ENCODE measurements at regions not wholly inside any gene's neighbourhood (a gene's known extent, or its start where the extent isn't known, plus 50 kb on each side); places are given as distances from the start of the nearest gene placed in this dataset.

GRCh38 chr4:17368408-17368807, 143.5 kb downstream of the QDPR start:
- ATAC-seq (ENCODE audit: low read depth) = no peak
- POLR2A ChIA-PET = no interaction called here
- no peak overlapping the region for H3K4me3 Mint-ChIP-seq
- no peak overlapping the region for H3K27ac Mint-ChIP-seq
- no peaks in the 10 kb centered on the region for H3K36me3 Mint-ChIP-seq
- DNase-seq = no peak
- no peaks in the 10 kb centered on the region for H3K4me1 Mint-ChIP-seq
- peaks cover 12% of the 10 kb centered on the region for H3K27me3 Mint-ChIP-seq
- no peaks in the 10 kb centered on the region for H3K9me3 Mint-ChIP-seq

- Mint-ChIP-seq H3K27ac (no peak overlapping the region), H3K27me3 (peaks cover 10% of the 10 kb centered on the region), H3K36me3 (no peaks in the 10 kb centered on the region), H3K9me3 (no peaks in the 10 kb centered on the region), H3K4me1 (no peaks in the 10 kb centered on the region), H3K4me3 (no peak overlapping the region)
- POLR2A ChIA-PET = no interaction called here
- ATAC-seq (ENCODE audit: low read depth) = no peak
- DNase-seq = no peak
These were observed 144.7 kb downstream of the QDPR start for GRCh38 chr4:17367201-17367600.

- no peaks in the 10 kb centered on the region for H3K4me1 Mint-ChIP-seq
- no peak for ATAC-seq (ENCODE audit: low read depth)
- H3K36me3 Mint-ChIP-seq = no peaks in the 10 kb centered on the region
- H3K9me3 Mint-ChIP-seq = no peaks in the 10 kb centered on the region
- POLR2A ChIA-PET = no interaction called here
- DNase-seq = no peak
- H3K27me3 Mint-ChIP-seq = peaks cover 6% of the 10 kb centered on the region
- no peak overlapping the region for H3K4me3 Mint-ChIP-seq
- no peak overlapping the region for H3K27ac Mint-ChIP-seq
These were observed 145.4 kb downstream of the QDPR start for GRCh38 chr4:17366496-17366895.

GRCh38 chr4:17362430-17362829, 149.5 kb downstream of the QDPR start:
- no peak overlapping the region for H3K27ac Mint-ChIP-seq
- DNase-seq (no peak), ATAC-seq (ENCODE audit: low read depth) (no peak)
- H3K36me3 Mint-ChIP-seq = no peaks in the 10 kb centered on the region
- no peak overlapping the region for H3K4me3 Mint-ChIP-seq
- H3K9me3 Mint-ChIP-seq = peaks cover 2% of the 10 kb centered on the region
- POLR2A ChIA-PET = no interaction called here
- H3K27me3 Mint-ChIP-seq = peaks cover 10% of the 10 kb centered on the region
- no peaks in the 10 kb centered on the region for H3K4me1 Mint-ChIP-seq

GRCh38 chr4:17358241-17358640, 153.6 kb downstream of the QDPR start:
- H3K27ac Mint-ChIP-seq = no peak overlapping the region
- H3K36me3 Mint-ChIP-seq = no peaks in the 10 kb centered on the region
- peaks cover 2% of the 10 kb centered on the region for H3K9me3 Mint-ChIP-seq
- POLR2A ChIA-PET = no interaction called here
- DNase-seq (no peak), ATAC-seq (ENCODE audit: low read depth) (no peak)
- H3K27me3 Mint-ChIP-seq = peaks cover 8% of the 10 kb centered on the region
- H3K4me1 Mint-ChIP-seq = no peaks in the 10 kb centered on the region
- H3K4me3 Mint-ChIP-seq = no peak overlapping the region

GRCh38 chr4:17356926-17357325, 155.0 kb downstream of the QDPR start:
- DNase-seq (no peak), ATAC-seq (ENCODE audit: low read depth) (no peak)
- Mint-ChIP-seq H3K9me3 (peaks cover 2% of the 10 kb centered on the region), H3K4me1 (no peaks in the 10 kb centered on the region), H3K27me3 (peaks cover 8% of the 10 kb centered on the region), H3K27ac (no peak overlapping the region), H3K4me3 (no peak overlapping the region), H3K36me3 (no peaks in the 10 kb centered on the region)
- POLR2A ChIA-PET = no interaction called here

GRCh38 chr4:17352357-17352756, 159.5 kb downstream of the QDPR start:
- Mint-ChIP-seq H3K27me3 (peaks cover 3% of the 10 kb centered on the region), H3K27ac (no peak overlapping the region), H3K4me1 (peaks cover under 1% of the 10 kb centered on the region), H3K9me3 (no peaks in the 10 kb centered on the region), H3K4me3 (no peak overlapping the region), H3K36me3 (no peaks in the 10 kb centered on the region)
- POLR2A ChIA-PET = no interaction called here
- no peak for ATAC-seq (ENCODE audit: low read depth)
- DNase-seq = no peak

GRCh38 chr4:17347445-17347844, 164.4 kb downstream of the QDPR start:
- DNase-seq (no peak), ATAC-seq (ENCODE audit: low read depth) (peak; percentile 33)
- no peaks in the 10 kb centered on the region for H3K36me3 Mint-ChIP-seq
- H3K9me3 Mint-ChIP-seq = peaks cover under 1% of the 10 kb centered on the region
- H3K27ac Mint-ChIP-seq = no peak overlapping the region
- H3K4me1 Mint-ChIP-seq = peaks cover 1% of the 10 kb centered on the region
- POLR2A ChIA-PET = no interaction called here
- H3K4me3 Mint-ChIP-seq = no peak overlapping the region
- H3K27me3 Mint-ChIP-seq = peaks cover 2% of the 10 kb centered on the region

- Mint-ChIP-seq H3K9me3 (peaks cover 1% of the 10 kb centered on the region), H3K36me3 (peaks cover 4% of the 10 kb centered on the region), H3K27me3 (no peaks in the 10 kb centered on the region), H3K27ac (no peak overlapping the region), H3K4me3 (no peak overlapping the region), H3K4me1 (peaks cover 26% of the 10 kb centered on the region)
- POLR2A ChIA-PET = no interaction called here
- no peak for DNase-seq
- no peak for ATAC-seq (ENCODE audit: low read depth)
These were observed 172.5 kb downstream of the QDPR start for GRCh38 chr4:17339376-17339775.

- Mint-ChIP-seq H3K36me3 (peaks cover 4% of the 10 kb centered on the region), H3K9me3 (no peaks in the 10 kb centered on the region), H3K27me3 (no peaks in the 10 kb centered on the region), H3K4me1 (peaks cover 26% of the 10 kb centered on the region), H3K27ac (peak overlapping the region; percentile 85), H3K4me3 (peak overlapping the region; percentile 60)
- POLR2A ChIA-PET = interaction anchor here (1.2 kb wide), 1 partner anchor 474 kb away, joined by 5 read pairs; the partner anchor contains the start of genes DCAF16 and NCAPG
- ATAC-seq (ENCODE audit: low read depth) (peak; percentile 13), DNase-seq (no peak)
These were observed 174.9 kb downstream of the QDPR start for GRCh38 chr4:17336986-17337385.

- peaks cover 26% of the 10 kb centered on the region for H3K4me1 Mint-ChIP-seq
- POLR2A ChIA-PET = interaction anchor here (1.2 kb wide), 1 partner anchor 475 kb away, joined by 5 read pairs; the partner anchor contains the start of genes DCAF16 and NCAPG
- H3K9me3 Mint-ChIP-seq = no peaks in the 10 kb centered on the region
- peak; percentile 99 for ATAC-seq (ENCODE audit: low read depth)
- peak overlapping the region; percentile 85 for H3K27ac Mint-ChIP-seq
- no peaks in the 10 kb centered on the region for H3K27me3 Mint-ChIP-seq
- DNase-seq = peak; percentile 62
- peak overlapping the region; percentile 60 for H3K4me3 Mint-ChIP-seq
- H3K36me3 Mint-ChIP-seq = peaks cover 4% of the 10 kb centered on the region
These were observed 175.3 kb downstream of the QDPR start for GRCh38 chr4:17336524-17336961.

- peak overlapping the region; percentile 85 for H3K27ac Mint-ChIP-seq
These were observed 175.8 kb downstream of the QDPR start for GRCh38 chr4:17336069-17336468.

GRCh38 chr4:17335371-17335770, 176.5 kb downstream of the QDPR start:
- POLR2A ChIA-PET = no interaction called here
- Mint-ChIP-seq H3K27me3 (no peaks in the 10 kb centered on the region), H3K9me3 (no peaks in the 10 kb centered on the region), H3K4me1 (peaks cover 26% of the 10 kb centered on the region), H3K36me3 (peaks cover 4% of the 10 kb centered on the region), H3K27ac (peak overlapping the region; percentile 44), H3K4me3 (no peak overlapping the region)
- DNase-seq (no peak), ATAC-seq (ENCODE audit: low read depth) (no peak)

More at GRCh38 chr4:17336069-17336468, 175.8 kb downstream of the QDPR start:
- no peak overlapping the region for H3K4me3 Mint-ChIP-seq
- ATAC-seq (ENCODE audit: low read depth) = no peak
- peaks cover 4% of the 10 kb centered on the region for H3K36me3 Mint-ChIP-seq
- DNase-seq = no peak
- peaks cover 26% of the 10 kb centered on the region for H3K4me1 Mint-ChIP-seq
- no peaks in the 10 kb centered on the region for H3K27me3 Mint-ChIP-seq
- H3K9me3 Mint-ChIP-seq = no peaks in the 10 kb centered on the region
- POLR2A ChIA-PET = interaction anchor here (1.2 kb wide), 1 partner anchor 475 kb away, joined by 5 read pairs; the partner anchor contains the start of genes DCAF16 and NCAPG

GRCh38 chr4:17332478-17332877, 179.4 kb downstream of the QDPR start:
- H3K27ac Mint-ChIP-seq = no peak overlapping the region
- DNase-seq (no peak), ATAC-seq (ENCODE audit: low read depth) (no peak)
- H3K4me3 Mint-ChIP-seq = no peak overlapping the region
- no peaks in the 10 kb centered on the region for H3K27me3 Mint-ChIP-seq
- peaks cover 26% of the 10 kb centered on the region for H3K4me1 Mint-ChIP-seq
- POLR2A ChIA-PET = no interaction called here
- no peaks in the 10 kb centered on the region for H3K9me3 Mint-ChIP-seq
- peaks cover 2% of the 10 kb centered on the region for H3K36me3 Mint-ChIP-seq

- no peak overlapping the region for H3K4me3 Mint-ChIP-seq
- DNase-seq (no peak), ATAC-seq (ENCODE audit: low read depth) (no peak)
- no peak overlapping the region for H3K27ac Mint-ChIP-seq
- no peaks in the 10 kb centered on the region for H3K36me3 Mint-ChIP-seq
- POLR2A ChIA-PET = no interaction called here
- no peaks in the 10 kb centered on the region for H3K27me3 Mint-ChIP-seq
- H3K4me1 Mint-ChIP-seq = peaks cover 16% of the 10 kb centered on the region
- no peaks in the 10 kb centered on the region for H3K9me3 Mint-ChIP-seq
These were observed 182.8 kb downstream of the QDPR start for GRCh38 chr4:17329046-17329445.

Measured in activated naive CD8-positive, alpha-beta T cell treated with anti-CD3 and anti-CD28 coated beads, Interleukin-2, amount 10 ng/mL, durations not matched to agents 7 days and 5 days (primary cell).